ENCODE measurements at regions not wholly inside any gene's neighbourhood (a gene's known extent, or its start where the extent isn't known, plus 50 kb on each side); places are given as distances from the start of the nearest gene placed in this dataset.
"Not testable (repeated sequence)": the region's sequence is repeated elsewhere in the genome, so short reads cannot be mapped to it uniquely, and the experiment has no call there.

DNA sequence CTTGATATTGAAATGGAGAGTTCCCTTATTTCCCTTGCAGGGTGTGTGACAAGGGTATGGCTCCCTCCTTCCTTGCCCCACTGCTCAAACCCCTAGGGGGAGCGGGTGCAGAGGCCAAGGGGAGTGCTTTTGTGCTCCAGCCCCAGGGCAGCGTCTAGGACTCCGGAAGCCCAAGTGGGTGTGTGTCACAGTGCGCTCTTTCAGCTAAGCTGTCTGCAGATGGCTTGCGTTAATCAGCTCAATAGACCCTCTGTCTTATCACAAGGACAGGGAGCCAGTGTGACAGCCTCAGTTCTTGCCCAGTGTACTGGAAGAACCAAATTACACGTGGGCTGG is 523.6 kb upstream of the LMCD1 start:
- Histone ChIP-seq H3K9me3 (ENCODE audit: control insufficient read depth, insufficient read depth, low read length) (no peaks in the 10 kb centered on the region), H3K27ac (ENCODE audit: low read length) (no peak overlapping the region), H3K4me3 (ENCODE audit: low read length) (no peak overlapping the region), H3K4me1 (ENCODE audit: control insufficient read depth, insufficient read depth, low read length) (no peaks in the 10 kb centered on the region), H3K27me3 (ENCODE audit: control insufficient read depth, insufficient read depth, low read length) (no peaks in the 10 kb centered on the region), H3K36me3 (ENCODE audit: control insufficient read depth, insufficient read depth, low read length) (no peaks in the 10 kb centered on the region)
- WGBS (ENCODE audit: insufficient coverage, insufficient read length), result no CpG with 5 or more reads among the region's 6 CpGs
- no peak for DNase-seq (ENCODE audit: low read depth, low spot score)

DNA sequence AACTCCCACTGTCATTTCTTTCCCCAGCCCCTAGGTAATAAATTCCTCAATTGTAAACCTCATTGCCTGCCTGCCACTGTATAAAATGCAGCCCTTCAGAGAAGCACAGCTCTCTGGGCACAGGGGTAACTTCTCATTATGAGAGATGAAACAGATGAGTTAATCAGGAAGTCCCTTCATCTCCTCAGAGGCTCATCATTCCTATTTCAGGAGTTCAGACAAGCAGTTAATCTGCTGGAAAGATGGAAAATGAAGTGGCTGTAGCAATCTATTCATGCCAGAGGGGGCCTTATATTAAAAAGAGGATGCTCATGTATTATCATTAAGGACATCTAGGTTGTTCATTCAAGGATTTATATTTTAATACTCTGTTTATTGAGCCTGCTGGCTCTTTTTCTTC is 519.5 kb upstream of the LMCD1 start:
- Histone ChIP-seq H3K36me3 (ENCODE audit: control insufficient read depth, insufficient read depth, low read length) (no peaks in the 10 kb centered on the region), H3K4me1 (ENCODE audit: control insufficient read depth, insufficient read depth, low read length) (no peaks in the 10 kb centered on the region), H3K4me3 (ENCODE audit: low read length) (no peak overlapping the region), H3K9me3 (ENCODE audit: control insufficient read depth, insufficient read depth, low read length) (no peaks in the 10 kb centered on the region), H3K27me3 (ENCODE audit: control insufficient read depth, insufficient read depth, low read length) (no peaks in the 10 kb centered on the region), H3K27ac (ENCODE audit: low read length) (no peak overlapping the region)
- no peak for DNase-seq (ENCODE audit: low read depth, low spot score)

DNA sequence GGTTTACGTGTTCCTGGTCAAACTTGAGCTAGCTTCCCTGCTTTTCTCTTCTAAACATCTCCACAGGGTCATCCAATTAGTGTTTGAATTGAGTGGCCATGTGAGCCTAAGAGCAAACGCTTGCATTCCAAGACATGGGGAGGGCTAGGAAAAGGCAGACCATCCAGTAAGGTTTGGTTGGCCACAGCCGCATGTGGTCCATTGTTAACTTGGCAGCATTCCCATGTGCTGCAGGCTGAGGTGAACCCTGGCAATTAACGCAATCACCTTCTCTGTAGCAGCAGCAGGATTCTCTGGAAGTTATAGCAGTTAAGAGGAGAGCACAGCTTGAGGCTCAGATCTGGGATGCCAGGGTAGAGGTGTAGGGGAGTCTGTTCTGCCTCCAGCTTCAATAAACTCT is 502.2 kb upstream of the LMCD1 start:
- WGBS (ENCODE audit: insufficient coverage, insufficient read length), result no CpG with 5 or more reads among the region's 4 CpGs
- Histone ChIP-seq H3K27ac (ENCODE audit: low read length) (no peak overlapping the region), H3K4me1 (ENCODE audit: control insufficient read depth, insufficient read depth, low read length) (no peaks in the 10 kb centered on the region), H3K4me3 (ENCODE audit: low read length) (no peak overlapping the region), H3K9me3 (ENCODE audit: control insufficient read depth, insufficient read depth, low read length) (no peaks in the 10 kb centered on the region), H3K36me3 (ENCODE audit: control insufficient read depth, insufficient read depth, low read length) (no peaks in the 10 kb centered on the region), H3K27me3 (ENCODE audit: control insufficient read depth, insufficient read depth, low read length) (no peaks in the 10 kb centered on the region)
- DNase-seq (ENCODE audit: low read depth, low spot score), result peak; percentile 22

DNA sequence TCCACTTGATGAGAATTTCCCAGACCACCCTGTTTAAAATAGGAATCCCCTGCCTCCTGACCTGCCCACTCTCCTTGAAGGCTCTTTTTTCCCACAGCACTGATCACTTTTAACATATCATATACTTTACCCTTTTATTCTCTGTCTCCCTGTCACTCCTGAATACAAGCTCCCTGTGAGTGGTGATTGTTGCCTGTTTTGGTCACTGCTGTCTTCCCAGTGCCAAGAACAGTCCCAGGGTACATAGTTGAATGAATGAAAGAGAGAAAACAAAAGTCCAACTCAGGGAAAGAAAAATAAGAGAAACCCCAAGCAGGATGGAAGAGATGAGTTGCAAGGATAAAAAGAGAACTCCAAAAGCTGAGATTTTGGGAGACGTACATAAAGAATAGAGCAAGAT is 500.3 kb upstream of the LMCD1 start:
- no peak overlapping the region for H3K4me3 ChIP-seq (ENCODE audit: low read length)
- H3K27me3 ChIP-seq (ENCODE audit: control insufficient read depth, insufficient read depth, low read length), result no peaks in the 10 kb centered on the region
- WGBS (ENCODE audit: insufficient coverage, insufficient read length), result no CpG with 5 or more reads among the region's 1 CpG
- DNase-seq (ENCODE audit: low read depth, low spot score), result no peak
- H3K27ac ChIP-seq (ENCODE audit: low read length), result no peak overlapping the region
- H3K9me3 ChIP-seq (ENCODE audit: control insufficient read depth, insufficient read depth, low read length), result no peaks in the 10 kb centered on the region
- H3K4me1 ChIP-seq (ENCODE audit: control insufficient read depth, insufficient read depth, low read length), result no peaks in the 10 kb centered on the region
- no peaks in the 10 kb centered on the region for H3K36me3 ChIP-seq (ENCODE audit: control insufficient read depth, insufficient read depth, low read length)

DNA sequence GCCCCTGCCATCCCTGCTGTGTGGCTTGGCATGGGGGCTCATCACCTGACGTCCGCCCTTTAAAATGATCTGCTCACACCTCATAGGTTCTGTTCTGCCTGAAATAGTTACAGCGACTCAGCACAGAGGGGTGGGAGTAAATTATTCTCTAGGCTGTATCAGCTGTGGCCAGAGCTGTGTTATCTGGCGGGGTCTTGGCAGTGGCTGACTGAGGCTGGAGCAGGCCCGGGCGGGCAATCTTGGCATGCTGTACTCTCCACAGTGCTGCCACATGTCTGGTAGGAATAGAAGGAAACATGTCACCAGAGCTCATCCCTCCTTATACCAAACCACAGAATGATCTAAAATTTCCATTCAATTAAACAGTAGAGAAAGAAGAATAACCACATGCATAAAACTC is 499.9 kb upstream of the LMCD1 start:
- WGBS (ENCODE audit: insufficient coverage, insufficient read length), result no CpG with 5 or more reads among the region's 6 CpGs
- no peak for DNase-seq (ENCODE audit: low read depth, low spot score)
- no peaks in the 10 kb centered on the region for H3K36me3 ChIP-seq (ENCODE audit: control insufficient read depth, insufficient read depth, low read length)

DNA sequence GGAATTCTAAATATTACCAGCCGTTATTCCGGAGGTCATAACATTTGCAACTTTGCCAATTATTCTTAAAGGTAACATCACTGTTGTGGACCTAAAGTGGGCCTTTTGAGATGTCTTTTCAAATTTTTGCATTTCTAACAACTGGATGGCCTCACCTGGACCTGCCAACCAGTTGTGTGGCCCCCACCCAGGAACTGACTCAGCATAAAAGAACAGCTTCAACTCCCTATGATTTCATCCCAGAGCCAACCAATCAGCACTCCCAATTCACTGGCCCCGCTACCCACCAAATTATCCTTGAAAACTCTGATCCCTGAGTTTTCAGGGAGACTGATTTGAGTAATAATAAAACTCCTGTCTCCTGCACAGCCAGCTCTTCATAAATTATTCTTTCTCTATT is 489.7 kb upstream of the LMCD1 start:
- no peak overlapping the region for H3K4me3 ChIP-seq (ENCODE audit: low read length)
- no peaks in the 10 kb centered on the region; the same call in 1 of the 2 replicates for H3K9me3 ChIP-seq (ENCODE audit: control insufficient read depth, insufficient read depth, low read length)
- no peak overlapping the region for H3K27ac ChIP-seq (ENCODE audit: low read length)
- no CpG with 5 or more reads among the region's 3 CpGs for WGBS (ENCODE audit: insufficient coverage, insufficient read length)
- no peaks in the 10 kb centered on the region; the same call in 1 of the 2 replicates for H3K4me1 ChIP-seq (ENCODE audit: control insufficient read depth, insufficient read depth, low read length)
- H3K27me3 ChIP-seq (ENCODE audit: control insufficient read depth, insufficient read depth, low read length), result no peaks in the 10 kb centered on the region
- DNase-seq (ENCODE audit: low read depth, low spot score), result no peak
- H3K36me3 ChIP-seq (ENCODE audit: control insufficient read depth, insufficient read depth, low read length), result no peaks in the 10 kb centered on the region

More for the DNA sequence above, 499.9 kb upstream of the LMCD1 start:
- Histone ChIP-seq H3K27me3 (ENCODE audit: control insufficient read depth, insufficient read depth, low read length) (no peaks in the 10 kb centered on the region), H3K4me3 (ENCODE audit: low read length) (no peak overlapping the region), H3K9me3 (ENCODE audit: control insufficient read depth, insufficient read depth, low read length) (no peaks in the 10 kb centered on the region), H3K4me1 (ENCODE audit: control insufficient read depth, insufficient read depth, low read length) (no peaks in the 10 kb centered on the region), H3K27ac (ENCODE audit: low read length) (no peak overlapping the region)

DNA sequence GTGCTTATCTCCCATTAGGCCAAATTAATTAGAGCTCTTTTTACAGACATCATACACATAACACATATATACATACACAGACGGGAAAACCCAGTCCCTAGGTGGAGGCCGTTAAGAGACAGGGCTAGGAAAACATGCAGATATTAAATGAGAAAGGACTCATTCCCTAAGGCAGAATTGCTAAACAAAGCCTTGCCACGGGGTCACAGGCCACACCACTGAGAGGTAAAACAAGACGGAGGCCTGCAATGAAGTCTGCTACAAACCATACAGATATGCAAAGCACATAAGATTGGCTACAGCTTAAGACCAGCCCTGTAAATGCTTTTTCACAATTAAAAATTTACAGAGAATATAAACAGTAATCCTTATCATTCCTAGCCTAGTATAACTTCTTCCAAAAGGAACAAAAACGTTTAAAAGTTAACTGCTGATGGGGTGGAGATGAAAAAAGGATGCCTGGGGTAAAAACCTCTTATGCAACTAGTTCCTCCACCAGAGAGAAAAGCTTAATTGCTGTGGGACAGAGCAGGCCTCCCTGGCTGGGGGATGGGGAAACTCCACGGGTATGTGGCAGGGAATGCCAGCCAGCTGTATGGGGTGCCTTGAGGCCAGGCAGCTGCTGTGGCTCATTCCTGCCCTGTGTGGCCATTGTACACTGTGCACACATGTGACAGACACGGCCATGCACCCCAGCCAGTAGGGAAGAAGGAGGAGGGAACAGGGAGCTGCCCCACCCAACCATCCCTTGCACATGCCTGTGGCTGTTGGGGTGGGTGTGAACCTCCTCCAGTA is 481.4 kb upstream of the LMCD1 start:
- Histone ChIP-seq H3K27ac (ENCODE audit: low read length) (no peak overlapping the region), H3K4me1 (ENCODE audit: control insufficient read depth, insufficient read depth, low read length) (no peaks in the 10 kb centered on the region), H3K27me3 (ENCODE audit: control insufficient read depth, insufficient read depth, low read length) (no peaks in the 10 kb centered on the region), H3K4me3 (ENCODE audit: low read length) (no peak overlapping the region), H3K36me3 (ENCODE audit: control insufficient read depth, insufficient read depth, low read length) (no peaks in the 10 kb centered on the region), H3K9me3 (ENCODE audit: control insufficient read depth, insufficient read depth, low read length) (no peaks in the 10 kb centered on the region; the same call in 1 of the 2 replicates)
- WGBS (ENCODE audit: insufficient coverage, insufficient read length), result no CpG with 5 or more reads among the region's 7 CpGs
- no peak for DNase-seq (ENCODE audit: low read depth, low spot score)

DNA sequence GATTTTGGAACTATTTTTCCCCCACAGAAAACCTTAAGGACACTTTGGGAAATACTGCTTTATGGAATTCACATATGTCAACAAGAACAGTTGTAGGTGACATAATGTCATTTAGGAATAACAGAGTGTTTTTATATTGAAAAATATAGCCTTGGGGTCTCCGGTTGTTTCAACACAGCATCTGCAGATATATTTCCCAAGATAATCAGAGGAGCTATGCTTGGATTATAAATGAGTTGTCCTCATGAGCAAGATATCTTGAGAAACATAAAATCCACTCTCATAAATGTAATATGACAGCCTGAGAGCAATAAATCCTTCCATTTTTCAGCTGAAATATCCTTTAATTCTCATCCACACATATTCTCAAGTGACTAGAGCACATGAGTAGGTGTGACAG is 473.7 kb upstream of the LMCD1 start:
- no peak for DNase-seq (ENCODE audit: low read depth, low spot score)
- Histone ChIP-seq H3K4me1 (ENCODE audit: control insufficient read depth, insufficient read depth, low read length) (no peaks in the 10 kb centered on the region), H3K36me3 (ENCODE audit: control insufficient read depth, insufficient read depth, low read length) (no peaks in the 10 kb centered on the region), H3K27me3 (ENCODE audit: control insufficient read depth, insufficient read depth, low read length) (no peaks in the 10 kb centered on the region), H3K27ac (ENCODE audit: low read length) (no peak overlapping the region), H3K4me3 (ENCODE audit: low read length) (no peak overlapping the region), H3K9me3 (ENCODE audit: control insufficient read depth, insufficient read depth, low read length) (no peaks in the 10 kb centered on the region; the same call in 1 of the 2 replicates)
- WGBS (ENCODE audit: insufficient coverage, insufficient read length), result no CpG with 5 or more reads among the region's 1 CpG

DNA sequence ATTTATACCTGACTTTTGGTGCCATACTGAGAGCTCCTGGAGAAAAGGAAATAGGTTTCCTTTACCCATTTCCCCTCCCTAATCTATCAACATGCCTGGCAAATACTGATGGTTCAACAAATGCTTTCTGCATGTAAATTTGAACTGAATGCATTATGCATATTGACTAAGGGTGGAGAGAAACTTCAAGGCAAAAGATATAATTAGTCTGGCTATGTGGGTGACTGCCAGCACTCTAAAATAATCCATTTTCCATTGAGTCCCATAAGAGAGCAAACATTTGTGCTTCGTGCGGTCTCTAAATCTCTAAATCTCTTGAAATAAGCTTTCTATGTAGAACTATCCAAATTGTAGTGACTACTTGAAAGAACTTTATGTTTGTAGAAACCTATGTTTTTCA is 451.3 kb upstream of the LMCD1 start:
- no peaks in the 10 kb centered on the region for H3K27me3 ChIP-seq (ENCODE audit: control insufficient read depth, insufficient read depth, low read length)
- WGBS (ENCODE audit: insufficient coverage, insufficient read length), result no CpG with 5 or more reads among the region's 2 CpGs
- H3K4me3 ChIP-seq (ENCODE audit: low read length), result no peak overlapping the region
- no peak overlapping the region for H3K27ac ChIP-seq (ENCODE audit: low read length)
- no peaks in the 10 kb centered on the region for H3K4me1 ChIP-seq (ENCODE audit: control insufficient read depth, insufficient read depth, low read length)
- no peaks in the 10 kb centered on the region for H3K36me3 ChIP-seq (ENCODE audit: control insufficient read depth, insufficient read depth, low read length)
- no peak for DNase-seq (ENCODE audit: low read depth, low spot score)
- H3K9me3 ChIP-seq (ENCODE audit: control insufficient read depth, insufficient read depth, low read length), result no peaks in the 10 kb centered on the region; the same call in 1 of the 2 replicates

DNA sequence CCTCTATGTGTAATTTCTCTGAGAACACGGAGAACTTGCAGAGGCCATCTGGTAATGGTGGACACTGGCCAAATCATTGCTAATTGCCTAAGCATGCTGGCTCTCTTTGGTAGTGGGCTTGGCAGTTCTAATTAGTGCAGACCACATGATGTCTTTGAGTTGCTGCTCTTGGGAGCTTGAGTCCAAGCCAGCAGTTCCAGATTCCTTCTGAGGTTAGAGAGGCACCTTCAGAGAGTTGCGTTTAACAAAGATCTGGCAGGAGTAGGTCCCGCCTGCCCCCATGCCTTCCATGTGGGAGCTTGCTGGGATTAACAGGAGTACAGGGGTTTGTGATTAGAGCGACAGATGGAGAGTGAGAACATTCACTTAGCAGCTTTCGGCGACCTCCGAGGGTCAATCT is 449.0 kb upstream of the LMCD1 start:
- H3K27me3 ChIP-seq (ENCODE audit: control insufficient read depth, insufficient read depth, low read length), result no peaks in the 10 kb centered on the region
- DNase-seq (ENCODE audit: low read depth, low spot score), result no peak
- H3K36me3 ChIP-seq (ENCODE audit: control insufficient read depth, insufficient read depth, low read length), result no peaks in the 10 kb centered on the region
- H3K27ac ChIP-seq (ENCODE audit: low read length), result no peak overlapping the region
- WGBS (ENCODE audit: insufficient coverage, insufficient read length), result no CpG with 5 or more reads among the region's 7 CpGs
- no peaks in the 10 kb centered on the region; the same call in 1 of the 2 replicates for H3K9me3 ChIP-seq (ENCODE audit: control insufficient read depth, insufficient read depth, low read length)
- H3K4me3 ChIP-seq (ENCODE audit: low read length), result no peak overlapping the region
- H3K4me1 ChIP-seq (ENCODE audit: control insufficient read depth, insufficient read depth, low read length), result no peaks in the 10 kb centered on the region

DNA sequence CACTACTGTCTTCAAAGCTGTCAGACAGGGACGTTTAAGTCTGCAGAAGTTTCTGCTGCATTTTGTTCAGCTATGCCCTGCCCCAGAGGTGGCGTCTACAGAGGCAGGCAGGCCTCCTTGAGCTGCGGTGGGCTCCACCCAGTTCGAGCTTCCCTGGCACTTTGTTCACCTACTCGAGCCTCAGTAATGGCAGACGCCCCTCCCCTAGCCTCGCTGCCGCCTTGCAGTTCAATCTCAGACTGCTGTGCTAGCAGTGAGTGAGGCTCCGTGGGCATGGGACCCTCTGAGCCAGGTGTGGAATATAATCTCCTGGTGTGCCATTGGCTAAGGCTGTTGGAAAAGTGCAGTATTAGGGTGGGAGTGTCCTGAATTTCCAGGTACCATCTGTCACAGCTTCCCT is 433.5 kb upstream of the LMCD1 start:
- WGBS (ENCODE audit: insufficient coverage, insufficient read length), result no CpG with 5 or more reads among the region's 9 CpGs
- not testable (repeated sequence) for H3K36me3 ChIP-seq (ENCODE audit: control insufficient read depth, insufficient read depth, low read length); H3K4me1 ChIP-seq (ENCODE audit: control insufficient read depth, insufficient read depth, low read length); DNase-seq (ENCODE audit: low read depth, low spot score); H3K4me3 ChIP-seq (ENCODE audit: low read length); H3K9me3 ChIP-seq (ENCODE audit: control insufficient read depth, insufficient read depth, low read length); H3K27ac ChIP-seq (ENCODE audit: low read length); H3K27me3 ChIP-seq (ENCODE audit: control insufficient read depth, insufficient read depth, low read length)

Measured in iPS DF 6.9 (cell line).